NCI-H2107 treated with DMSO at 0.1 percent for 48 hours (cell line): ENCODE measurements at regions not wholly inside any gene's neighbourhood (a gene's known extent, or its start where the extent isn't known, plus 50 kb on each side); places are given as distances from the start of the nearest gene placed in this dataset.
"Not testable (repeated sequence)": the region's sequence is repeated elsewhere in the genome, so short reads cannot be mapped to it uniquely, and the experiment has no call there.

Experiments used
- DNase-seq: peaks from one replicate; lab custom pipeline; 2025; ENCODE audit not compliant: unreplicated experiment; lab: John Stamatoyannopoulos, UW

GRCh38 chr15:96130734-96131133 lies 199.8 kb upstream of the NR2F2 start:
- no peak for DNase-seq

GRCh38 chr15:96132126-96132525 lies 198.4 kb upstream of the NR2F2 start:
- no peak for DNase-seq

GRCh38 chr15:96135166-96136093 lies 195.1 kb upstream of the NR2F2 start:
- DNase-seq, result no peak

- DNase-seq, result no peak
Measured at GRCh38 chr15:96138985-96139384, 191.5 kb upstream of the NR2F2 start.

GRCh38 chr15:96142498-96142897 lies 188.0 kb upstream of the NR2F2 start:
- no peak for DNase-seq

GRCh38 chr15:96144734-96145133 lies 185.8 kb upstream of the NR2F2 start:
- no peak for DNase-seq

GRCh38 chr15:96146726-96147125 lies 183.8 kb upstream of the NR2F2 start:
- DNase-seq, result no peak

GRCh38 chr15:96147267-96147666 lies 183.2 kb upstream of the NR2F2 start:
- no peak for DNase-seq

GRCh38 chr15:96150254-96150653 lies 180.2 kb upstream of the NR2F2 start:
- no peak for DNase-seq

GRCh38 chr15:96151749-96152148 lies 178.8 kb upstream of the NR2F2 start:
- not testable (repeated sequence) for DNase-seq

- no peak for DNase-seq
Measured at GRCh38 chr15:96153929-96154328, 176.6 kb upstream of the NR2F2 start.

- DNase-seq, result no peak
Measured at GRCh38 chr15:96158938-96159337, 171.6 kb upstream of the NR2F2 start.

- DNase-seq, result no peak
Measured at GRCh38 chr15:96160269-96160668, 170.2 kb upstream of the NR2F2 start.

- no peak for DNase-seq
Measured at GRCh38 chr15:96160800-96161199, 169.7 kb upstream of the NR2F2 start.

- DNase-seq, result no peak
Measured at GRCh38 chr15:96162322-96162721, 168.2 kb upstream of the NR2F2 start.

GRCh38 chr15:96165081-96165480 lies 165.4 kb upstream of the NR2F2 start:
- no peak for DNase-seq

- DNase-seq, result no peak
Measured at GRCh38 chr15:96165775-96166174, 164.7 kb upstream of the NR2F2 start.

- no peak for DNase-seq
Measured at GRCh38 chr15:96166223-96167200, 164.0 kb upstream of the NR2F2 start.

GRCh38 chr15:96170616-96170978 lies 159.9 kb upstream of the NR2F2 start:
- DNase-seq, result not testable (repeated sequence)

- peak; percentile 32 for DNase-seq
Measured at GRCh38 chr15:96170979-96171739, 159.3 kb upstream of the NR2F2 start.

GRCh38 chr15:96171853-96172296 lies 158.6 kb upstream of the NR2F2 start:
- DNase-seq, result no peak
